Stomach (tissue), 4 donors: ENCODE measurements at regions not wholly inside any gene's neighbourhood (a gene's known extent, or its start where the extent isn't known, plus 50 kb on each side); places are given as distances from the start of the nearest gene placed in this dataset.

ENCODE experiments used
- EP300 ChIP-seq: sonication (generic); formaldehyde crosslinking; IDR thresholded peaks from one replicate; pipeline ENCODE4 v1.6.1; 2017; ENCODE audit warnings: antibody characterized with exemption
- POLR2A ChIP-seq, 4 donors: fragments of 450-650 bp; IDR thresholded peaks; one replicate each; pipeline ENCODE4 v1.6.1; 2016; ENCODE audit warnings: antibody characterized with exemption in 4 of 4, control low read depth in 2 of 4, mild to moderate bottlenecking in 1 of 4, moderate library complexity in 1 of 4

- TF ChIP-seq POLR2A (IDR thresholded peaks at IDR 0.05) (no peak), EP300 (no peak)
These were observed 101.1 kb downstream of the RHOU start for GRCh38 chr1:228836427-228836826.
